ENCODE measurements at regions not wholly inside any gene's neighbourhood (a gene's known extent, or its start where the extent isn't known, plus 50 kb on each side); places are given as distances from the start of the nearest gene placed in this dataset.

DNA sequence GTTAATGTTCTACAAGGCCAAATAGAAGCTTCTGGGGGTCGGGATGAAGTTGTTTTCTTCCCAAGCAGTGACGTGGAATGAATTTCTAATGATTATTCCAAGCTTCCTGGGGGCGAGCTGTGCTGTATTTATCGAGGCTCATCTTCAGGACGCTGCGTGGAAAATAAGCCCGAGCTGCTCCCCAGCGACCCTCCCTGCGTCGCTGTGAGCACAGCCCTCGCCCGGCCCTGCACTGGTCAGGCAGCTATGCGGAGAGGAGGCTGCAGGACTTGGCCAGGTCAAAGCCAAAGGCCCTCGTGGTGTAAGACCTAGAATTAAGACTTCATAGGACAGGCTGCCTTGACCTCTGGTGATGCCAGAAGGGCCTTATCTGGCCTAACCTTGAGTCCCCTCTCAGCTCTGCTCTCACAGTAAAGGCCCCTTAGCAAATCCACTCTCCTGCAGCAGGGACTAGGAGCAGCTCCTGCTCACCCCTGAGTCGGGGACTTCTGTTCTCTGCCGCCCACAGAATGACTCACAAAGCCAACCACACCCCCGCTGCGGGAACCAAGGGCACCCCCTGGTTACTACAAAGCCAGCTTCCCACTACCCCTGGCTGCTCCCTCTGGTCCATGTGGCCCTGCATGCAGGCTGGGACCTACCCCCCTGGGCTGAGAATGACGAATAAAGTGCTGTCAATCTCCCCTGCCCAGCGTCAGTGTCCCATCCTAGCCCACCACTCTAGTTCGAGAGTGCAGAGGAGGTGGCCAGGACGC is 501.6 kb downstream of the TCERG1L start:
- H3K9ac ChIP-seq (ENCODE audit: low read length): no peak overlapping the region
- no peaks in the 10 kb centered on the region for H4K20me1 ChIP-seq (ENCODE audit: insufficient read depth, low read length)
- H3K9me3 ChIP-seq (ENCODE audit: low read length): no peaks in the 10 kb centered on the region
- no peaks in the 10 kb centered on the region for H3K79me2 ChIP-seq (ENCODE audit: insufficient read depth, low read length)
- no peak overlapping the region for H3K4me3 ChIP-seq (ENCODE audit: low read depth, low read length, poor library complexity, severe bottlenecking)
- H3K27me3 ChIP-seq (ENCODE audit: insufficient read depth, low read length): no peaks in the 10 kb centered on the region
- H3K4me2 ChIP-seq (ENCODE audit: low read length): no peak overlapping the region
- H3K36me3 ChIP-seq (ENCODE audit: insufficient read depth, low read length): no peaks in the 10 kb centered on the region
- no peaks in the 10 kb centered on the region for H3F3A ChIP-seq (ENCODE audit: insufficient read depth, low read length)
- H3K9me2 ChIP-seq (ENCODE audit: low read depth, low read length): no peaks in the 10 kb centered on the region
- H2AFZ ChIP-seq (ENCODE audit: low read length): no peak overlapping the region
- no peak overlapping the region for H3K27ac ChIP-seq (ENCODE audit: low read depth, low read length, poor library complexity, severe bottlenecking)
- H3K4me1 ChIP-seq (ENCODE audit: insufficient read depth, low read length, severe bottlenecking): no peaks in the 10 kb centered on the region
- TF ChIP-seq EZH2 (IDR thresholded peaks at IDR 0.05; ENCODE audit: borderline replicate concordance, low read length): no peak
- TF ChIP-seq, protein P1, sequence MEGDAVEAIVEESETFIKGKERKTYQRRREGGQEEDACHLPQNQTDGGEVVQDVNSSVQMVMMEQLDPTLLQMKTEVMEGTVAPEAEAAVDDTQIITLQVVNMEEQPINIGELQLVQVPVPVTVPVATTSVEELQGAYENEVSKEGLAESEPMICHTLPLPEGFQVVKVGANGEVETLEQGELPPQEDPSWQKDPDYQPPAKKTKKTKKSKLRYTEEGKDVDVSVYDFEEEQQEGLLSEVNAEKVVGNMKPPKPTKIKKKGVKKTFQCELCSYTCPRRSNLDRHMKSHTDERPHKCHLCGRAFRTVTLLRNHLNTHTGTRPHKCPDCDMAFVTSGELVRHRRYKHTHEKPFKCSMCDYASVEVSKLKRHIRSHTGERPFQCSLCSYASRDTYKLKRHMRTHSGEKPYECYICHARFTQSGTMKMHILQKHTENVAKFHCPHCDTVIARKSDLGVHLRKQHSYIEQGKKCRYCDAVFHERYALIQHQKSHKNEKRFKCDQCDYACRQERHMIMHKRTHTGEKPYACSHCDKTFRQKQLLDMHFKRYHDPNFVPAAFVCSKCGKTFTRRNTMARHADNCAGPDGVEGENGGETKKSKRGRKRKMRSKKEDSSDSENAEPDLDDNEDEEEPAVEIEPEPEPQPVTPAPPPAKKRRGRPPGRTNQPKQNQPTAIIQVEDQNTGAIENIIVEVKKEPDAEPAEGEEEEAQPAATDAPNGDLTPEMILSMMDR (IDR thresholded peaks at IDR 0.05; ENCODE audit: low read length): no peak

DNA sequence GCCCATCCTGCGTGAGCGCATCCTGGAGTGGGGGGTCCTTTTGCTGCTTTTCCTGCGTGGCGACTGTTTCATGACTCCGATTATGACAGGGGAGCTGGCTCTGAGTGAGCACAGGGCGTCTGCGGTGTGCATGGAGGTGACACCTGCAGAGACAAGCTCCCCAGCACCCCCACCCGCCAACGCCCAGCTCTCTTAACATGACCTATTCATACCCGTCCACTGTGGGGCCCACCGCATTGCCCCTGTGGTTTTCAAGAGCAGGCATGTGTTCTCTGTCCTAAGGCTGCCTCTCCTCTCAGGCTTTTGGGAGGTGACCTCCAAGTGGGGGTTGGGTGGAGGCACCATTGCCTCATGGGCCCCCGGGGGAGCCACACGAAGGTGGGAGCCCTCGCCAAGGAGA is 500.7 kb downstream of the TCERG1L start:
- Histone ChIP-seq H3K79me2 (ENCODE audit: insufficient read depth, low read length) (no peaks in the 10 kb centered on the region), H4K20me1 (ENCODE audit: insufficient read depth, low read length) (no peaks in the 10 kb centered on the region), H3K4me3 (ENCODE audit: low read depth, low read length, poor library complexity, severe bottlenecking) (no peak overlapping the region), H3K9ac (ENCODE audit: low read length) (no peak overlapping the region), H3K4me1 (ENCODE audit: insufficient read depth, low read length, severe bottlenecking) (no peaks in the 10 kb centered on the region), H3F3A (ENCODE audit: insufficient read depth, low read length) (no peaks in the 10 kb centered on the region), H3K36me3 (ENCODE audit: insufficient read depth, low read length) (no peaks in the 10 kb centered on the region), H3K9me3 (ENCODE audit: low read length) (no peaks in the 10 kb centered on the region), H3K9me2 (ENCODE audit: low read depth, low read length) (no peaks in the 10 kb centered on the region), H2AFZ (ENCODE audit: low read length) (no peak overlapping the region), H3K27me3 (ENCODE audit: insufficient read depth, low read length) (no peaks in the 10 kb centered on the region), H3K4me2 (ENCODE audit: low read length) (no peak overlapping the region), H3K27ac (ENCODE audit: low read depth, low read length, poor library complexity, severe bottlenecking) (no peak overlapping the region)
- no peak for TF ChIP-seq EZH2 (IDR thresholded peaks at IDR 0.05; ENCODE audit: borderline replicate concordance, low read length)
- TF ChIP-seq, protein P1 (IDR thresholded peaks at IDR 0.05; ENCODE audit: low read length): no peak

DNA sequence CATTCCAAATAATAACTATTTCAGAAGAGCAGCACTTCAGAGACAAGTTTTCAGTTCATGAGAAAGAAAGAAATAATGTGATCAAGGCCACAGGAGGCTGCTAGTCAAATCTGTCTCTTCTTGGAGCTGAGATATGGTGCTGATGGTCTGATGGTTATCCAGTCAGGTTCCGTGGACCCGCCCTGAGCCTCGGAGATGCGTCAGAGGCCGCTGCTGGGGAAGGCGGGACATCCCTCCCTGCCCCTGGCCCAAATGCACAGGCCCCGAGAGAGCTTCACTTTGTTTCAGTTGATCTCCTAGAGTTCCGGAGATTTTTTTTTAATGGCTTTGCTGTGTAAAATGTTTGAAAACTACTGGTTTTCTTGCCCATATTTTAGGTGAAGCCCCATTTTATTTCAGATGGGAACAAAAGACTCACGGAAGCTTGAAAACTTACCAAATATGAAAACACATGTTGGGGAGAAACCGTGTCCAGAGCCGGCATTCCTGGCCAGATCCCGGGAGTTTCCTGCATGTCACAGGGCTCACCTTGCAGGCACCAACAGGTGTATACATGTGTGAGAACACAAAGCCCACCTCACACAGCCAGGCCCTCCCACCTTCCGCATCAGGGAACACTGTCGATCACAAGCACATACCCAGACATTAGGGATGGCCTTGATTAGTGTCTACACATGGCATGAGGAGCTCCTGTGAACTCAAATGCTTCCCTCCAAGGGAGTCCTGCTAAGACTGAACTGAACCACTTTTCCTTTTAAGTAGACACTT is 499.0 kb downstream of the TCERG1L start:
- H3K9me2 ChIP-seq (ENCODE audit: low read depth, low read length): no peaks in the 10 kb centered on the region
- no peak overlapping the region for H3K9ac ChIP-seq (ENCODE audit: low read length)
- no peaks in the 10 kb centered on the region for H3K27me3 ChIP-seq (ENCODE audit: insufficient read depth, low read length)
- no peak overlapping the region for H3K4me2 ChIP-seq (ENCODE audit: low read length)
- no peaks in the 10 kb centered on the region for H3K9me3 ChIP-seq (ENCODE audit: low read length)
- no peaks in the 10 kb centered on the region for H3K4me1 ChIP-seq (ENCODE audit: insufficient read depth, low read length, severe bottlenecking)
- no peak for TF ChIP-seq EZH2 (IDR thresholded peaks at IDR 0.05; ENCODE audit: borderline replicate concordance, low read length)
- TF ChIP-seq, protein P1 (IDR thresholded peaks at IDR 0.05; ENCODE audit: low read length): no peak
- no peaks in the 10 kb centered on the region for H3K36me3 ChIP-seq (ENCODE audit: insufficient read depth, low read length)
- H4K20me1 ChIP-seq (ENCODE audit: insufficient read depth, low read length): no peaks in the 10 kb centered on the region
- H2AFZ ChIP-seq (ENCODE audit: low read length): no peak overlapping the region
- no peak overlapping the region for H3K4me3 ChIP-seq (ENCODE audit: low read depth, low read length, poor library complexity, severe bottlenecking)
- no peaks in the 10 kb centered on the region for H3F3A ChIP-seq (ENCODE audit: insufficient read depth, low read length)
- no peak overlapping the region for H3K27ac ChIP-seq (ENCODE audit: low read depth, low read length, poor library complexity, severe bottlenecking)
- no peaks in the 10 kb centered on the region for H3K79me2 ChIP-seq (ENCODE audit: insufficient read depth, low read length)
